Ishikawa (cell line): ENCODE measurements at regions not wholly inside any gene's neighbourhood (a gene's known extent, or its start where the extent isn't known, plus 50 kb on each side); places are given as distances from the start of the nearest gene placed in this dataset.

ENCODE experiments used
- CEBPB ChIP-seq: IDR thresholded peaks from 2 replicates; pipeline ENCODE4 v1.6.1; 2012
- CREB1 ChIP-seq: IDR thresholded peaks from 2 replicates; pipeline ENCODE4 v1.6.1; 2012; ENCODE audit warnings: low read depth
- EGR1 ChIP-seq: IDR thresholded peaks from 2 replicates; pipeline ENCODE4 v1.6.1; 2012
- EP300 ChIP-seq: IDR thresholded peaks from 2 replicates; pipeline ENCODE4 v1.6.1; 2012; ENCODE audit warnings: borderline replicate concordance
- MAX ChIP-seq: IDR thresholded peaks from 2 replicates; pipeline ENCODE4 v1.6.1; 2012
- NFIC ChIP-seq: IDR thresholded peaks from 2 replicates; pipeline ENCODE4 v1.6.1; 2012
- RAD21 ChIP-seq: IDR thresholded peaks from 2 replicates; pipeline ENCODE4 v1.6.1; 2012; ENCODE audit warnings: low read depth
- REST ChIP-seq: IDR thresholded peaks from 2 replicates; pipeline ENCODE4 v1.6.1; 2012; ENCODE audit warnings: low read depth, mild to moderate bottlenecking
- TCF12 ChIP-seq: IDR thresholded peaks from 2 replicates; pipeline ENCODE4 v1.6.1; 2012; ENCODE audit warnings: low read depth
- TEAD4 ChIP-seq: IDR thresholded peaks from 2 replicates; pipeline ENCODE4 v1.6.1; 2012
- YY1 ChIP-seq: IDR thresholded peaks from 2 replicates; pipeline ENCODE4 v1.6.1; 2012; ENCODE audit warnings: low read depth
- ZBTB7A ChIP-seq: IDR thresholded peaks from 2 replicates; pipeline ENCODE4 v1.6.1; 2012; ENCODE audit warnings: low read depth
- TF ChIP-seq, protein P1 (sequence below): IDR thresholded peaks from 2 replicates; pipeline ENCODE4 v1.6.1; 2012

GRCh38 chr2:146496248-146496647, 1348.6 kb upstream of the ACVR2A start:
- TF ChIP-seq CREB1, result no peak
- no peak for TF ChIP-seq TCF12
- TF ChIP-seq EP300, result no peak
- TF ChIP-seq RAD21, result no peak
- no peak for TF ChIP-seq MAX
- no peak for TF ChIP-seq CEBPB
- no peak for TF ChIP-seq YY1
- TF ChIP-seq ZBTB7A, result no peak
- no peak for TF ChIP-seq TEAD4
- TF ChIP-seq REST, result no peak
- TF ChIP-seq EGR1, result no peak
- TF ChIP-seq NFIC, result no peak
- TF ChIP-seq, protein P1, sequence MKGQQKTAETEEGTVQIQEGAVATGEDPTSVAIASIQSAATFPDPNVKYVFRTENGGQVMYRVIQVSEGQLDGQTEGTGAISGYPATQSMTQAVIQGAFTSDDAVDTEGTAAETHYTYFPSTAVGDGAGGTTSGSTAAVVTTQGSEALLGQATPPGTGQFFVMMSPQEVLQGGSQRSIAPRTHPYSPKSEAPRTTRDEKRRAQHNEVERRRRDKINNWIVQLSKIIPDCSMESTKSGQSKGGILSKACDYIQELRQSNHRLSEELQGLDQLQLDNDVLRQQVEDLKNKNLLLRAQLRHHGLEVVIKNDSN, result no peak
